ENCODE measurements at regions not wholly inside any gene's neighbourhood (a gene's known extent, or its start where the extent isn't known, plus 50 kb on each side); places are given as distances from the start of the nearest gene placed in this dataset.

DNA sequence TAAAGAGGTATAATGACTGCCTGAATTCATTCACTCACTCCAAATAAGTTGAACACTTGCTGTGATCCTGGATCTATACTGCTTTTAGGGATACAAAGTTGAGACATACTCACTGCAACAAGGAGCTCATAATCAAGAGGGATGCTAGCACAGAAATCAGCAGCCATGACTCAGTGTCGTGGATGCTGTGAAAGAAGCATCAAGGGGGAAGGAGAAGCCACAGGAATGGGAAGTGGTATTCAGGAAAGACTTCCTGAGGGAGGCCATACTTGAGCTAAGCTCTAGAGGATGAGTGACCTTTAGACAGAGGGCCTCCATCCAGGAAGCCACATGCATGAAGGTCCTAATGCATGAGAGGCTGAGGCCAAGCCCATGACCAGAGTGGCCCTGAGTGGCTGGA lies 245.7 kb upstream of the RORA start:
- POLR2A ChIA-PET: no interaction called here
- Mint-ChIP-seq H3K27me3 (peaks cover 7% of the 10 kb centered on the region), H3K4me3 (no peak overlapping the region), H3K36me3 (ENCODE audit: low read depth) (no peaks in the 10 kb centered on the region), H3K4me1 (ENCODE audit: low read depth) (no peaks in the 10 kb centered on the region), H3K27ac (no peak overlapping the region), H3K9me3 (no peaks in the 10 kb centered on the region)
- CTCF ChIA-PET: no interaction called here
- DNase-seq (no peak), ATAC-seq (no peak)
- TF ChIP-seq, protein P1, sequence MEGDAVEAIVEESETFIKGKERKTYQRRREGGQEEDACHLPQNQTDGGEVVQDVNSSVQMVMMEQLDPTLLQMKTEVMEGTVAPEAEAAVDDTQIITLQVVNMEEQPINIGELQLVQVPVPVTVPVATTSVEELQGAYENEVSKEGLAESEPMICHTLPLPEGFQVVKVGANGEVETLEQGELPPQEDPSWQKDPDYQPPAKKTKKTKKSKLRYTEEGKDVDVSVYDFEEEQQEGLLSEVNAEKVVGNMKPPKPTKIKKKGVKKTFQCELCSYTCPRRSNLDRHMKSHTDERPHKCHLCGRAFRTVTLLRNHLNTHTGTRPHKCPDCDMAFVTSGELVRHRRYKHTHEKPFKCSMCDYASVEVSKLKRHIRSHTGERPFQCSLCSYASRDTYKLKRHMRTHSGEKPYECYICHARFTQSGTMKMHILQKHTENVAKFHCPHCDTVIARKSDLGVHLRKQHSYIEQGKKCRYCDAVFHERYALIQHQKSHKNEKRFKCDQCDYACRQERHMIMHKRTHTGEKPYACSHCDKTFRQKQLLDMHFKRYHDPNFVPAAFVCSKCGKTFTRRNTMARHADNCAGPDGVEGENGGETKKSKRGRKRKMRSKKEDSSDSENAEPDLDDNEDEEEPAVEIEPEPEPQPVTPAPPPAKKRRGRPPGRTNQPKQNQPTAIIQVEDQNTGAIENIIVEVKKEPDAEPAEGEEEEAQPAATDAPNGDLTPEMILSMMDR (IDR thresholded peaks at IDR 0.05): no peak
- intact Hi-C loops (cut with micrococcal nuclease): no loop called here

DNA sequence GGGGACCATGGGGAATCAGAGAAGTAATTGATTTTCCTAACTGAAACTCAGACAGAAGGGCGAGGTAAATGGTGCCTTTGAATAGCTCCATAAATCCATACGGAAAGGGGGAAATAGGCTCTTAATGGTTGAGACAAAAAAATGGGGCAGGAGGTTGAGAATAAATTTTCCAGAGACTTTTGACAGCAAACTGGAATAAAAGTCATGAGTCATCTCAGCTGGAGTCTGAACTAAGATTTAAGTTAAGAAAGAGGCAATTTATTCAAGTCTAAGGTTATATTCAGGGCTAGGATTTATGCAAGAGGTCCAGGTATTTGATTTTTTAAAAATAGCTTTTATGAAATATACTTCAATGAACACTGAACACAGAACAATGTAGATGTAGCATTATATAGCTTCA lies 238.7 kb upstream of the RORA start:
- H3K27ac Mint-ChIP-seq: no peak overlapping the region
- H3K4me1 Mint-ChIP-seq (ENCODE audit: low read depth): no peaks in the 10 kb centered on the region
- no peaks in the 10 kb centered on the region for H3K36me3 Mint-ChIP-seq (ENCODE audit: low read depth)
- ChIA-PET POLR2A (no interaction called here), CTCF (no interaction called here)
- TF ChIP-seq, protein P1 (IDR thresholded peaks at IDR 0.05): no peak
- no peak overlapping the region for H3K4me3 Mint-ChIP-seq
- DNase-seq (no peak), ATAC-seq (no peak)
- intact Hi-C loops (cut with micrococcal nuclease): no loop called here
- peaks cover 6% of the 10 kb centered on the region for H3K27me3 Mint-ChIP-seq
- H3K9me3 Mint-ChIP-seq: no peaks in the 10 kb centered on the region

DNA sequence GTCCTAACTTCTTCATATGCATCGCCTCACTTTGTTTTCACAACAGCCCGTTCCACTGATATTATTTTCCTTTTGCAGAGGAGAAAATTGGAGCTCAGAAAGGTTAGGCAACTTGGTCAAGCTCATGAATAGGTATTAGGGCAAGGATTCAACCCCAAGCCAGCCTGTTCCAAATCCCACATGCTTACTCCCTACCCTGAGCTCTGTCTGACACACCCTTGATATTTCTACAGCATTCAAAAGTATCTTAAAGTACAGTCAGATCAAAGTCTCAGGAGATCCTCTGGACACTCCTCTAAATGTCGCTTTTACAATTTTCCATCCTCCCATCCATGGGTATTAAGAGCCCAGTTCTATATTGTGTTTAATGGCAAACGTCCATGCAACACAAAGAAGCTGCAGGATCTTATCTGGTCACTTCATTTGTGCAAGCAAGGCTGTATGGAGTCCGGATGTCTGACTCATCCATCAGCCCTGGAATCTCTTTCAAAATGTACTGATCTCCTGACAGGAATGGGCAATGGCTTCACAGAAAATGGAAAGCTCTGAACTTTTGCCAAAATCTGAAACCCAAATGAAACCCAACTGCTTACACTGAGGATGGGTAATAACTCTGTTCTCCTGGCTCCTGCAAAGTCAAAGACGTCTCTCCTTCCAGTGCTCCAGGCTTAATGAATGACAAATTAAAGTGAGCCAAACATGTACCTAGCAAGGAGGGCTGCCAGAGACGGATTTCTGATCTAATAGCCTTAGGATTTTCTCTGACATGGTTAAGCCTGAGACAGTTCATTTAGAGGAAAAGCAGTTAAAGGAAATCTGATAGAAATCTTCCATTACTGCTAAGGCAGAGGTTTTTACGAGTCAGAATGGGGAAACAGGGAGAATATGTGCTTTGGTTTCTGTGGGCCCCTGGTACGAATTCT lies 230.9 kb upstream of the RORA start:
- DNase-seq (no peak), ATAC-seq (no peak)
- CTCF ChIA-PET: no interaction called here
- intact Hi-C loops (cut with micrococcal nuclease): no loop called here
- no peak overlapping the region for H3K27ac Mint-ChIP-seq
- H3K9me3 Mint-ChIP-seq: no peaks in the 10 kb centered on the region
- no peak overlapping the region for H3K4me3 Mint-ChIP-seq
- POLR2A ChIA-PET: no interaction called here
- TF ChIP-seq, protein P1 (IDR thresholded peaks at IDR 0.05): no peak
- no peaks in the 10 kb centered on the region for H3K36me3 Mint-ChIP-seq (ENCODE audit: low read depth)
- H3K4me1 Mint-ChIP-seq (ENCODE audit: low read depth): no peaks in the 10 kb centered on the region
- peaks cover 19% of the 10 kb centered on the region for H3K27me3 Mint-ChIP-seq

DNA sequence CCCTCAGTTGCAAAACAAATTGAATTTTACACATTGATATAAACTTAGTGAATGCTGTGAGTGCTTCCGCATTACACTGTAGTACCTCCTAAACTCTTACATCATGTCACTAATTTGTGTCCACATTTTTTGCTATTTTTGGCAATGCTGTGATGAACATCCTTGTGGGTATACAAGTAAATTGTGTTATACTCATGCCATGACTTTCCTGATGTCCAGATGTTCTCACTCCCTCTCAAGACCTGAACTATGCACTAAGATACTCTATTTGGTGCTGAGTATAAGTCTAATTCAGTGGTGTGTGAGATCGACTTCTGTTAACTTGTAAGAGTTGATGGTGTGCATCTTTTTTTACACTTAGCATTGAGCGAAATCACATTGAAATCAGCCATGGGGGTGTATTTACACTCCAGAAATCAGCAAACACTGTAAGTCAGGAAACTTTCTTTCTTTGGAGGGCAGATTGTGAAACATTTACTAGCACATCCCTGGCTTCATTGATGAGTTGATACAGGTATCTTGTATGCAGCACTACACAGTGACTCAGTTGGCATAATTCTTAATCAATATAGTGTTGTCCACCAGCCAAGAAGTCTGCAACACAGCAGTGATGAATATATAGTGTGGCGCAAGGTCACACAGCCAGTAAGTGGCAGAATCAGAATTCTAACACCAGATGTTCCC lies 228.1 kb upstream of the RORA start:
- intact Hi-C loops (cut with micrococcal nuclease): no loop called here
- Mint-ChIP-seq H3K27ac (no peak overlapping the region), H3K4me3 (no peak overlapping the region), H3K4me1 (ENCODE audit: low read depth) (no peaks in the 10 kb centered on the region), H3K36me3 (ENCODE audit: low read depth) (no peaks in the 10 kb centered on the region), H3K9me3 (no peaks in the 10 kb centered on the region), H3K27me3 (peaks cover 23% of the 10 kb centered on the region)
- TF ChIP-seq, protein P1 (IDR thresholded peaks at IDR 0.05): no peak
- DNase-seq (no peak), ATAC-seq (no peak)
- ChIA-PET CTCF (no interaction called here), POLR2A (no interaction called here)

DNA sequence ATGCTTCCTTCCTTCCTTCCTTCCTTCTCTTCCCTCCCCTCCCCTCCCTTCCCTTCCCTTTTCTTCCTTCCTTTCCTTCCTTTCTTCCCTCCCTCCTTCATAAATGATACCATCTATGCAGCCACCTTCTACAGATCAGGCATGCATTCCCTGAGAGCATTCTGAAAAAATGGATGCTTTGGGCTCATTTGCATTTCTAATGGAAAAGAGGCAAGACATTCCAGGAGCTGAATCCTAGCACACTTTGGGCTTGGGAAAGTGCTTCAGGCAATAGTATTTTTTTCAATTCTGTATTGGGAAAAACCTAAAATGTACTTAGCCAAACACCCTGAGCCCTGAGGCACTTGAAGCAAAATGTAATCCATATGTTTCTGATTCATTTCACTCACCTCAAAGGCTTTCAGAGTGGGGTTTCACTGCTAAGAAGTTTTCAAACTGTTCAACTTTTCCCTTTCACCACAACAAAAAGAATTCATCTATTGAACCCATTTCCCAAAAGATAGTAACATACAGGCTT lies 220.1 kb upstream of the RORA start:
- H3K27ac Mint-ChIP-seq: no peak overlapping the region
- intact Hi-C loops (cut with micrococcal nuclease): no loop called here
- H3K27me3 Mint-ChIP-seq: peaks cover 16% of the 10 kb centered on the region
- DNase-seq (no peak), ATAC-seq (no peak)
- H3K4me1 Mint-ChIP-seq (ENCODE audit: low read depth): no peaks in the 10 kb centered on the region
- ChIA-PET POLR2A (no interaction called here), CTCF (no interaction called here)
- no peak overlapping the region for H3K4me3 Mint-ChIP-seq
- no peaks in the 10 kb centered on the region for H3K9me3 Mint-ChIP-seq
- TF ChIP-seq, protein P1 (IDR thresholded peaks at IDR 0.05): no peak
- no peaks in the 10 kb centered on the region for H3K36me3 Mint-ChIP-seq (ENCODE audit: low read depth)

Measured in activated CD8-positive, alpha-beta T cell treated with anti-CD3 and anti-CD28 coated beads for 36 hours (primary cell).